Tibial artery (tissue), 4 donors: ENCODE measurements at regions not wholly inside any gene's neighbourhood (a gene's known extent, or its start where the extent isn't known, plus 50 kb on each side); places are given as distances from the start of the nearest gene placed in this dataset.

ENCODE experiments used
- DNase-seq, 2 donors: peaks; one replicate each; pipeline ENCODE4 v3.0.0-alpha.2; 2019
- H3K27ac ChIP-seq, 2 donors: fragments of 200-600 bp; sonication (generic) in 1 of 2; 1 replicate in 1 of 2; 2 replicates in 1 of 2; pipeline ENCODE4 v1.5.1; 2018 to 2019; ENCODE audit warnings: mild to moderate bottlenecking in 1 of 2
- H3K27me3 ChIP-seq, 2 donors: fragments of 200-600 bp; sonication (generic) in 1 of 2; one replicate each; pipeline versions ENCODE4 v1.5.1 to v1.6.0; 2016 to 2019
- H3K36me3 ChIP-seq, 3 donors: fragments of 200-600 bp; sonication (generic) in 2 of 3; one replicate each; pipeline ENCODE4 v1.5.1; 2016 to 2019; ENCODE audit warnings: mild to moderate bottlenecking in 2 of 3
- H3K4me1 ChIP-seq, 4 donors: fragments of 200-600 bp; sonication (generic) in 2 of 4; 1 replicate in 3 of 4; 2 replicates in 1 of 4; pipeline ENCODE4 v1.5.1; 2016 to 2019
- H3K4me3 ChIP-seq, 2 donors: fragments of 200-600 bp; sonication (generic) in 1 of 2; 1 replicate in 1 of 2; 2 replicates in 1 of 2; pipeline ENCODE4 v1.5.1; 2018 to 2019; ENCODE audit warnings: mild to moderate bottlenecking in 2 of 2
- H3K9me3 ChIP-seq, 3 donors: fragments of 200-600 bp; sonication (generic) in 1 of 3; one replicate each; pipeline ENCODE4 v1.5.1; 2016 to 2019
- CTCF ChIP-seq, 2 experiments: fragments of 200-600 bp in 1 of 2; fragments of 450-650 bp in 1 of 2; IDR thresholded peaks; one replicate each; pipeline ENCODE4 v1.5.1; 2017 to 2019; ENCODE audit warnings: antibody characterized with exemption in 2 of 2, mild to moderate bottlenecking in 1 of 2, moderate library complexity in 1 of 2
- intact Hi-C: fragments of 100-400 bp; cut with DNase I; formaldehyde crosslinking; loops from one replicate; pipeline ENCODE4 v1.15.0; 2023; ENCODE audit warnings: low total_unique reads

DNA sequence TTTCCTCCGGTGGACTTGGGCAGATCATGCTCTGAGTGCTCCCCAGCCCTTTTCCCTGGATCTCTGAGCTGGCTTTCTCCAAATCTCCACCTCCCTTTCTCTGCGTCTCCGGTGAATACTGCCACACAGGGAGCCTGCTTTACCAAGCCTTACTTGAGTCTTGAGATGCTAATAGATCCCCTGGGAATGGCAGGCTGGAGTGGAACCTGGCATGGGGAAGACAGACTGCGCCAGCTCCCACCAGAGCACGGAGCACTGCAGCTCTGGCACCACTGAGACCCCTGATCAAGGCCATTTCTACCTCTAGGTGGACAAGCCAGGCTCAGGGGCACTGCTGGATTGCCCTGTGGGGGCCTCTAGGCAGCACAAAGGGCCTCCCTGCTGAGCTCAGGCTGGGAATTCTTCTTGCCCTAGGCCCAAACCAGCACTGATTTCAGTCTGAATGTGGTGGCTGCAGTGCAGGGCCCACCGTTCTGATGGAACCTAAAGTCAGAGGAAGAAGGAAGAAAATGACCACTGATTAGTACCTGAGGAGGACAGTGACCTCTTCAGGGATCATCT, 74.3 kb upstream of the CRHR1 start:
- no peak for TF ChIP-seq CTCF (IDR thresholded peaks at IDR 0.05)
- H3K36me3 ChIP-seq, result no peaks in the 10 kb centered on the region

DNA sequence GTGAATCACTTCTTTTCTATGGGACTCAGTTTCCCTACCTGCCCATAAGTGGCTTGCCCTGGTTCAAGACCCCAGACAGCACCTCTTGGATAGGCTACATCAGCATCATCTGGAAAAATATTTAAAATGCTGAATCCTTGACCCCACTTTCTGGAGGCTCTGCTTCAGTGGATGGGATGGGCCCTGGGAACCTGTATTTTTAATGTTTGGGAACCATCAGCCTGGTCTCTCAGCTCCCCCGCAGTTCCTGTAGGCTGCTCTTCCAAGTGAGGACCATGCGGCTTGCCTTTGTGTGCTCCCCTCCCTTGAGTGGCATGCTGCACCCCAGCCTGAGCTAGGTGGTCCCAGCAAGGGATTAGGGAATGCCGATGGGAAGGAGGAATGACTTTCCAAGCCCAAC, 68.3 kb upstream of the CRHR1 start:
- no peak for DNase-seq
- H3K4me3 ChIP-seq, result no peak overlapping the region
- no peaks in the 10 kb centered on the region for H3K9me3 ChIP-seq
- H3K27ac ChIP-seq, result no peak overlapping the region
- no peaks in the 10 kb centered on the region for H3K4me1 ChIP-seq
- peaks cover 0 to 47% of the 10 kb centered on the region in 2 donors for H3K27me3 ChIP-seq
- intact Hi-C loops, result no loop called here
- TF ChIP-seq CTCF (IDR thresholded peaks at IDR 0.05), result no peak
- H3K36me3 ChIP-seq, result no peaks in the 10 kb centered on the region

More for the DNA sequence above, 74.3 kb upstream of the CRHR1 start:
- no peak for DNase-seq
- Histone ChIP-seq H3K4me3 (no peak overlapping the region), H3K27me3 (peaks cover 0 to 35% of the 10 kb centered on the region in 2 donors), H3K4me1 (no peaks in the 10 kb centered on the region), H3K9me3 (no peaks in the 10 kb centered on the region), H3K27ac (no peak overlapping the region)
- intact Hi-C loops, result no loop called here

GRCh38 chr17:45718791-45719190, 65.3 kb upstream of the CRHR1 start:
- no peaks in the 10 kb centered on the region for H3K36me3 ChIP-seq
- peaks cover 0 to 54% of the 10 kb centered on the region in 2 donors for H3K27me3 ChIP-seq
- H3K4me1 ChIP-seq, result no peaks in the 10 kb centered on the region
- H3K4me3 ChIP-seq, result no peak overlapping the region
- H3K9me3 ChIP-seq, result peaks cover 0 to under 1% (median 0%) of the 10 kb centered on the region in 3 donors
- TF ChIP-seq CTCF (IDR thresholded peaks at IDR 0.05), result no peak
- H3K27ac ChIP-seq, result no peak overlapping the region
- no peak for DNase-seq
- intact Hi-C loops, result no loop called here

DNA sequence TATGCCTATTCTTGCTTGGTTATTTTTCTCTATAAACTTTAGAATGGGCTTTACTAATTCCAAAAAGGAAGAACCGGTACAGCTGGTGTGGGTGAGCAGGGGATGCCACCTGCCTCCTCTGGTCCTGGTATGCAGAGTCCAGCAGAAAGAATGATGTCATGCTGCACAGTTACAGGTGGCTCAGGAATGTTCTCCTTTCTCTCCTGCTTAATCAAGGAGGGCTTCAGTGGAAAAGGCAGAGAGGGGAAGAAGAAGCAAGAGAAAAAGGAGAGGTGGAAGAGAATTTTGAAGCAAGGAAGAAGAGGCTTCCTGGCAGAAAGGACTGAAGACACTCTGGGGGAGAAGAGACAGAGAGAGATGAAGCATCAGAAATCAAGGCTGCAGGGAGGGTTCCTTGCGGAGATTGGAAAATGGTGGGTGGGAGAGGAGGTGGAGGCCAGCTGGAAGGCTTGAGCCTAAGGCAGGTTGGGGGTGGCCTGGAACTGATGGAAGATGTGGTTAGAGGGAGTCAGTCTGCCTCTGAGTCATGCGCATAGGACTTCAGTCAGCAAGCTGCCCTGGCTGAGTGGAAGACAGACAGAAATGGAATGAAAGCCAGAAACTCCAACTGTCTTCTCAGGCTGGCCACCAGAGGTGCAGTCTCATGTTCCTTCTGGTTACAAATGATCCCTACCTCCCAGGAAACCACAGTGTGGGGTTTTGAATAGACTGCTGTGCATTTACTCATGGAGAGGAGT, 64.6 kb upstream of the CRHR1 start:
- TF ChIP-seq CTCF (IDR thresholded peaks at IDR 0.05), result peak in 1 of 2 experiments; percentile 9
- Histone ChIP-seq H3K27me3 (peaks cover 0 to 54% of the 10 kb centered on the region in 2 donors), H3K27ac (no peak overlapping the region), H3K9me3 (peaks cover 0 to 8% (median 0%) of the 10 kb centered on the region in 3 donors), H3K4me3 (no peak overlapping the region), H3K4me1 (no peaks in the 10 kb centered on the region), H3K36me3 (no peaks in the 10 kb centered on the region)
- intact Hi-C loops, result no loop called here
- no peak for DNase-seq

- Histone ChIP-seq H3K27me3 (peaks cover 0 to 51% of the 10 kb centered on the region in 2 donors), H3K4me3 (no peak overlapping the region), H3K4me1 (no peaks in the 10 kb centered on the region), H3K36me3 (no peaks in the 10 kb centered on the region), H3K27ac (no peak overlapping the region), H3K9me3 (peaks cover 0 to 13% (median 0%) of the 10 kb centered on the region in 3 donors)
- DNase-seq, result no peak
- intact Hi-C loops, result no loop called here
- no peak for TF ChIP-seq CTCF (IDR thresholded peaks at IDR 0.05)
Measured at GRCh38 chr17:45720386-45720785, 63.7 kb upstream of the CRHR1 start.
